Left colon (tissue), 2 donors: ENCODE measurements at regions not wholly inside any gene's neighbourhood (a gene's known extent, or its start where the extent isn't known, plus 50 kb on each side); places are given as distances from the start of the nearest gene placed in this dataset.
"Not testable (repeated sequence)": the region's sequence is repeated elsewhere in the genome, so short reads cannot be mapped to it uniquely, and the experiment has no call there.

Experiments used
- ATAC-seq: fragments of 200-7000 bp; cut with Tn5 transposase; one replicate; pipeline ENCODE4 v1.9.1; 2020; ENCODE audit warnings: mild to moderate bottlenecking, moderate library complexity
- DNase-seq, 2 donors: peaks; one replicate each; pipeline ENCODE4 v3.0.0-alpha.2; 2020
- intact Hi-C, 2 donors: fragments of 100-400 bp; cut with DNase I in 1 of 2; cut with micrococcal nuclease in 1 of 2; formaldehyde crosslinking; loops; one replicate each; pipeline versions ENCODE4 v1.11.2 to v1.14.0; 2022; cut with DNase I, micrococcal nuclease
- donor health status: DM: no; HTN: no; CAD: no.
- donor health status: DM: yes; HTN: yes; CAD: no.

GRCh38 chr20:39717936-39718335 is 755.8 kb downstream of the DHX35 start:
- intact Hi-C loops, result no loop called here
- DNase-seq, result no peak
- no peak for ATAC-seq

GRCh38 chr20:39716796-39717341 is 754.7 kb downstream of the DHX35 start:
- no peak for ATAC-seq
- DNase-seq, result no peak
- intact Hi-C loops, result no loop called here

- DNase-seq (no peak), ATAC-seq (no peak)
- intact Hi-C loops, result no loop called here
Measured at GRCh38 chr20:39713076-39713840, 751.1 kb downstream of the DHX35 start.

GRCh38 chr20:39706184-39706663 is 744.1 kb downstream of the DHX35 start:
- ATAC-seq (no peak), DNase-seq (peak in 1 of 2 donors; percentile 4)
- intact Hi-C loops, result no loop called here

DNA sequence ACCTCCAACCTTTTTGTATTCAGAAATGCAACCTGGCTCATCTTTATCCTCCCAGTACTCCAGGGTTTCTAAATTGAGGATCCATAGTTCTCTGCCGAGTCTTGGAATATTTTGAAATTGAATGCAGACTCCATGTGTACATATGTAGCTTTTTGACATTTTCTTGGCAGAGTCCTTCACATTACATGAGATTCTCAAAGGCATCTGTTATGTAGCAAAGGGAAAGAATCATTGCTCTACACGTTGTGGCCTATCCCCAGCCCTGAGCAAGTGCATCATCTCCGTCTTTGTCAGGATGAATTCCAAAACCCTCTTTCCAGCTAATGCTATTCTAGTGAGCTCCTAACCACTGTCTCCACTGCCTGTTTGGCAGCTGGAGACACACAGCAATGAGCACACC is 742.9 kb downstream of the DHX35 start:
- DNase-seq, result no peak

DNA sequence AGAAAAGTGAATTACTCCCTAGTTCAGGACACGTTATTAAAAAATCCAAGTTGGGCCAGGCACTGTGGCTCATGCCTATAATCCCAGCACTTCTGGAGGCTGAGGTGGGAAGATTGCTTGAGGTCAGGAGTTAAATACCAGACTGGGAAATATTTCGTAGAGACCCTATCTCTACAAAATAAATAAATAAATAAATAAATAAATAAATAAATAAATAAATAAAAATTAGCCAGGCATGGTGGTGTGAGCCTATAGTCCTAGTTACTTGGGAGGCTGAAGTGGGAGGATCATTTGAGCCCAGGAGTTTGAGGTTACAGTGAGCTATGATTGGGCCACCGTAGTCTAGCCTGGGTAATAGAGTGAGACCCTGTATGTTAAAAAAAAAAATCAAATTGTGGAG is 741.2 kb downstream of the DHX35 start:
- intact Hi-C loops, DNase-seq, ATAC-seq: not testable (repeated sequence)

More for the DNA sequence above, 742.9 kb downstream of the DHX35 start:
- intact Hi-C loops, result no loop called here
- no peak for ATAC-seq

GRCh38 chr20:39702701-39703349 is 740.7 kb downstream of the DHX35 start:
- DNase-seq (no peak), ATAC-seq (no peak)
- intact Hi-C loops, result no loop called here

GRCh38 chr20:39700528-39700927 is 738.4 kb downstream of the DHX35 start:
- DNase-seq, result no peak
- intact Hi-C loops, result no loop called here
- no peak for ATAC-seq

- no peak for ATAC-seq
- intact Hi-C loops, result no loop called here
- DNase-seq, result no peak
Measured at GRCh38 chr20:39699166-39699725, 737.1 kb downstream of the DHX35 start.

GRCh38 chr20:39698752-39699151 is 736.6 kb downstream of the DHX35 start:
- intact Hi-C loops, result no loop called here
- ATAC-seq, result no peak
- DNase-seq, result no peak

GRCh38 chr20:39691151-39691862 is 729.2 kb downstream of the DHX35 start:
- intact Hi-C loops, result no loop called here
- DNase-seq (no peak), ATAC-seq (no peak)

- ATAC-seq (peak; percentile 85), DNase-seq (peak in 1 of 2 donors; percentile 5)
- intact Hi-C loops, result no loop called here
Measured at GRCh38 chr20:39676857-39677391, 714.8 kb downstream of the DHX35 start.

GRCh38 chr20:39676241-39676640 is 714.1 kb downstream of the DHX35 start:
- ATAC-seq (peak; percentile 91), DNase-seq (peak; percentile 32 to 39)
- intact Hi-C loops, result no loop called here

- ATAC-seq, result peak; percentile 16
- intact Hi-C loops, result no loop called here
Measured at GRCh38 chr20:39674842-39675241, 712.7 kb downstream of the DHX35 start.

DNA sequence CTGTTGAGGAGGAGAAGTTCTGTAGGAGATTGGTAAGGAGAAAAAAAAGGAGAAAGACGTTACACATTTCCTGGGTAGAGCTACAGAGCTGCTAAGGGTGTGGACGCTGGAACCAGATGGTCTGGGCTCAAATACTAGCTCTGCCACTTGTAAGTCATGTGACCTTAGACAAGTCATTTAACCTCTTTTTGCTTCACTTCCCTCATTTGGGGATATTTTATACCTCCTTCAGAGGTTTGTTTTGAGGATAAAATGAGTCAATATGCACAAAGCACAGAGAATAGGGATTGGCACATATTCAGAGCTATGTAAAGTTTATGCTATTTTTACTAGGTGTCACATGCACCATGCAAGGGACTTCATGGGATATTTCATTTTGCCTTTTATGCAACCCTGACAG is 708.8 kb downstream of the DHX35 start:
- DNase-seq (no peak), ATAC-seq (peak; percentile 38)
- intact Hi-C loops, result no loop called here

More at GRCh38 chr20:39674842-39675241, 712.7 kb downstream of the DHX35 start:
- DNase-seq, result peak in 1 of 2 donors; percentile 4

GRCh38 chr20:39669659-39670058 is 707.5 kb downstream of the DHX35 start:
- ATAC-seq, result peak; percentile 80

GRCh38 chr20:39668038-39668437 is 705.9 kb downstream of the DHX35 start:
- DNase-seq (no peak), ATAC-seq (no peak)
- intact Hi-C loops, result no loop called here

More at GRCh38 chr20:39669659-39670058, 707.5 kb downstream of the DHX35 start:
- intact Hi-C loops, result no loop called here
- no peak for DNase-seq

- intact Hi-C loops, result no loop called here
- DNase-seq (no peak), ATAC-seq (no peak)
Measured at GRCh38 chr20:39661833-39662232, 699.7 kb downstream of the DHX35 start.

DNA sequence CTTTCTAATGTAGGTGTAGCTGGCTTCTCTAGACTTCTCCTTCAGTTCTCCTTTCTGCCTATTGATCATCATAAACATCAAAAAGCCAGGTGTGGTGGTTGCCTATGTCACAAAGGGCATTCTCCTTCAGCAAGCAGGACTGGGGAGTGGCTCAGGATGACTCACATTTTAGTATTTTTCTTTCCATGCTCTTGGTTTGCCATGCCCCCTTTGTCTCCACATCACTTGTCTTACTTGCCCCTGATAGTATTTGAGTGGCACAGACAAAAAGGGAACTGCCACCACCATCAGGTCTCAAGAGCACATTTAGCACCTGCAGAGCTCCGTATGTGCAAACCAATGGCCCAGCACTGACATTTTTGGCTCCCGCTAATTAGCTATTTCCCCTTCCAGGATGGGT is 698.8 kb downstream of the DHX35 start:
- intact Hi-C loops, result no loop called here
- no peak for DNase-seq
- ATAC-seq, result peak; percentile 62
